Islet of Langerhans (tissue), 1 donor: ENCODE measurements at regions not wholly inside any gene's neighbourhood (a gene's known extent, or its start where the extent isn't known, plus 50 kb on each side); places are given as distances from the start of the nearest gene placed in this dataset.
A peak's percentile ranks its signal among the peaks of the same experiment; 100 is the strongest.
"Not testable (repeated sequence)": the region's sequence is repeated elsewhere in the genome, so short reads cannot be mapped to it uniquely, and the experiment has no call there.

ENCODE experiments used
- FAIRE-seq: peaks from one replicate; lab custom pipeline; 2011; peaks lifted over from hg19 to GRCh38; lab: Jason Lieb, UNC

DNA sequence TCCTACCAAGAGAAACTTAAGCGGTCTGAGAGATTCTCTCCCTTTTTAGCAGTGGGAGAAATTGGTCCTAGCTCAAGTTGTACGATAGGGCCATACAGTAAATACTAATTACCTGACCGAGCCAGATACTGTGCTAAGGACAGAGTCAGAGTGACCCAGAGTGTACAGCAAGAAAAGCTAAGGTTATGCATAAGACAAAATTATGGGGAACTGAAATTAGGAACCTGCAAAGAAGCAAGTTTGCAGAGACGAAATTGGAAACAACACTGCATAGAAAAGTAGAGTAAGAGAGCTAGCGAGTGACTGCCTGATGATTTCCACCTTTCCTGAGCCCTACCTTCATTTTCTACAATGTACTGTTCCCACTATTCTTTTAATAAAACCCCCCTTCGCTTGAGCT, 278.1 kb downstream of the NKX6-1 start:
- FAIRE-seq: no peak

DNA sequence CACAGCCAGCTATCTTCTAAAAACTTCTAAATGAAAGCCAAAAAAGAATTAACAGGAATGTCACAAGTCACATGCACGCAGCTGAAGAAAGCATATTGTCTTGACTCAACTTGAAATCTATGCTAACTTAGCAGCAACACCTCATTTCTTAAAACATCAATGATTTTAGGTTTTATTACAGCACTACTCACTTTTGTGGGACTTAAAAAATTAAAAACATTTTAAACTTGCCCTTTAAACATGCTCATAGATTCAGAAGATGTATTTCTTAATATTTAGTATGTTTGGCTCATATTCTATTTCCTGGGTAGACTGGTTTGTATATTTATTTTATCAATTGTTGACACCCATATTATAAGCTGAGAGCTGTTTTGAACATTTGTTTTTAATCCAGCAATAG, 279.4 kb downstream of the NKX6-1 start:
- FAIRE-seq: no peak

DNA sequence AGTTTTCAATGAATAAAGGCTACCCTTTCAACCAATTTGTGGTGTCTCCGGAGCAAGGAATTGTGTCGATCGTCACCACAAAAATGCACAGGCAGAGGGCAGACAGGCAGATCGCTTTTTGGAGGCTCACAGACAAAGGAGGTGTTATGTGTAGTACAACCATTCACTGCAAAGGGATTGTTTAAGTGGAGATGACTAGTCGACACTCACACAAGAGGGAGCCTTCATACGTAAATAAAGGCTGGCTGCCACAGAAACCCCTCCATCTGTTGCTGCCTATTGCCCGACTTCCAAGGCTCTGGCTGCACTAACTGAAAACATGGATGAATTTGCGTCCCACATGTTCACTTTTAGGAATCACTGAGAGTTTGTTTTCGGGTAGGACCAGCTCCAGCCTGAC, 281.1 kb downstream of the NKX6-1 start:
- FAIRE-seq: no peak

DNA sequence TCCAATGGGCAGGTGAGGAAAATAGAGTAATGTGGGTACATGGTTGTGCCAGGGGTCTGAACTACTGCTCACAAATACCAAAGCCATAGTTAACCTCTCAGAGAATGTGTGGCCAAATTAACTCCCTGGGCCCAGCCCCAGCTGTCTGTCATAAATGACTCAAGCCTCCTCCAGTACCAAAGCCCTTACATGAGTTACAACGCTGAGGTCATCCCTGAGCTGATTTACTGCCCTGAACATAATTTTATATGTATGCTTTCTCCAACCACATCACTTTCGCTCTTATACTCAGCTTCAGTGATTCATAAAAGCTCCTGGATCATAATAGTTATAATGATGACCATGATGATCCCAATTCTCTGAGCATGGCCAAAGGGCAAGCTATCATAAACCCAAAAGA, 283.9 kb downstream of the NKX6-1 start:
- FAIRE-seq: no peak

DNA sequence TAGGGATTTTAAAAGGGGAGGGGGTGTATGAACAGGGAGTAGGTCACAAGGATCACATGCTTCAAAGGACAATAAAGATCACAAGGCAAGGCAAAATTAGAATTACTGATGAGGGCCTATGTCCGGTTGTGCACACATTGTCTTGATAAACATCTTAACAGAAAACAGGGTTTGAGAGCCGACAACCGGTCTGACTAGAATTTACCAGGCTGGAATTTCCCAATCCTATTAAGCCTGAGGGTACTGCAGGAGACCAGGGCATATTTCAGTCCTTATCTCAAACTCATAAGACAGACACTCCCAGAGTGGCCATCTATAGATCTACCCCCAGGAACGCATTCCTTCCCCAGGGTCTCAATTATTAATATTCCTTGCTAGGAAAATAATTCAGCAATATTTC, 292.9 kb downstream of the NKX6-1 start:
- not testable (repeated sequence) for FAIRE-seq

DNA sequence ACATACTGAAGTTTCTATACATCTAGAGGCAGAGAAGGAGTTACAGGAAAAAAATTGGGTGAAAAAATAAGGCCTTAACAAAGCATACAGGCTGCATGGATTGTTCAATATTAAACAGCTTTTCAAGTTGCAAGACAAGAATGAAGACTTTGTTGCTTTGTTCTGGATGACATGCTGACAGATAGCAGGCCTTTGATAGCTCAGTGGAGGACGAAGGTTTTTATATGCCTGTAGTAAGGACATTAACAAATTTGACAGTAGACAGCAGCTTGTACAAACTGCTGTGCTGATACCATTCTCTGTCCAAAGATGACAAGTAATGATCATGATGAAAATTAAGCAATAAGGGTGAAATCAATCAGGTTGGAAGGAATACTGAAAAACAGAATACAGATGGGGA, 309.9 kb downstream of the NKX6-1 start:
- no peak for FAIRE-seq

DNA sequence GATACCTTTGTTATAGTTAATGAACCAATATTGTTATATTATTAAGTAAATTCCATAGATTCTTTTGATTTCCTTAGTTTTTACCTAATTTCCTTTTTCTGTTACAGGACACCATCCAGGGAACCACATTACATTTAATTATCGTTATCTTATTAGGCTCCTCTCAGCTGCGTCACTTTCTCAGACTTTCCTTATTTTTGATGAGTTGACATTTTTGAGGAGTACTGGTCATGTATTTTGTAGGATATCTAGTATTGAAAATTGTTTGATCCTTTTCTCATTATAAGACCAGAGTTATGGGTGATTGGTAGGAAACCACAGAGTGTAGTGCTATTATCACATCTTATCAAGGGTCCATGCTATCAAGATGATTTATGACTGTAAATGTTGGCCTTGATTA, 319.7 kb downstream of the NKX6-1 start:
- FAIRE-seq: no peak

DNA sequence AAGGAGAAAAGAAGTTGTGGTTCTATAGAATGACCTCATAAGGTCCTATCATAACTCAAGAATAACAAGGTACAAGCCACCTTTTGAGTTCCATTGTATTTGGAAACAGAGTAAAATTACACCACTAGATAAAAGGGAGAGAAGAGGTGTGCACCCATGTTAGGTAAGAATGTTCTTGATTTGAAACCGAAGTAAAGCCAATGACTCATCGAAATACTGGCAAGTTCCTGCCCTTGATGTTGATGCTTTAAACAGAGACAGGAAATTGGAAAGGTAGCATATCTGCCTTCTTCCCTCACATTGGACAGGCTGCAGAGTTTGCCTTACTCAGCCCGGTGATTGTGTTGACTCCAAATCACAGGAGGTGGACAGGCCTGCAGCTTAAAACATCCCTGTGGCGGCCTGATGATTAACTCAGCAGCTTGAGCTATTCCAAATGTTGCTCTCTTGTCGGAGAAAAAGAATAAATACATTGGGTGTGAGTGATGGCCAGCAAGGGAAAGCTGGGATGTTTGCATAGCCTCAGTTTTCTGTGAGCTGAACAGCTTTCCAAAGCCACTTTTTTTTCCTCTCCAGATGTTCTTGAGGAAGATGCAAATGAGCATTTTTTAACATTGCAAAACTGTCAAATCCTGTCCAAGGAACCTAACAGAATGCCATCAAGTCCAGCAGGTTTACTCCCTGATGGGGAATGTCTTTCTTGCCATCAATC, 321.1 kb downstream of the NKX6-1 start:
- FAIRE-seq: no peak

DNA sequence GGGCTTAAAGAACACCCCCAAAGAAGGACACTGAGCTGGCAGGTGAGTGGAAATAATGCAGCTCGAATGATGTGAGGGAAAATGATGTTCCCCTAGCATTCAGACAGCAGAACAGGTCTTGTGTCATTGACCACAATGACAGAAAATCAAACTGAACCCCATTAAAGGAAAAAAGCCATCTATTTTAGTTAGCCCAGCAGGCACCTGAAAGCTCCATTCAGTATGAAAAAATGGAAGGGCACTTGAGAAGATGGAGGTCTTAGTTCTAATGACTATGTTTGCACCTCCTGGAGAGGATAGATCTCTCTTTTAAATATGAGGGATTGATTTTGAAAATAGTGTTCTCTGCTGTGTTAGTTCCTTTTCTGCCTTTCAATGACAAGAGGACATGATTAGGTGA, 323.1 kb downstream of the NKX6-1 start:
- FAIRE-seq: no peak

DNA sequence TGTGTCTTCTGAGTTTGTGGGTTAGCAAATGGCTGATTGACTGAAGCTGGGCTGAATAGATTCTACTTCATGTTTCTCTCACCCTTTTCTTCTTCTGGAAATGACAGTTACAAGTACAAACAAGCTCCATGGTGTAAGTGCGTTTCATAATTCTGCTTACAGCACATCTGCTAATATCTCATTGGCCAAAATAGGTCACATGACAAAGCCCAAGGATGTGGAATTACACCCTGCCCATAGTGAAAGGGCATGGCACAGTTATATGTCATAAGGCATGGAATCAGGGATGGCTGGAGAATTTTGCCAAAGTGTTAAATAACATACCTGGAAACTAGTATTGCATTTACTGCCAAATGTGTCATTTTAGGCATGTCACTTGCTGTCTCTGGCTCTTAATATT, 327.2 kb downstream of the NKX6-1 start:
- FAIRE-seq: no peak

DNA sequence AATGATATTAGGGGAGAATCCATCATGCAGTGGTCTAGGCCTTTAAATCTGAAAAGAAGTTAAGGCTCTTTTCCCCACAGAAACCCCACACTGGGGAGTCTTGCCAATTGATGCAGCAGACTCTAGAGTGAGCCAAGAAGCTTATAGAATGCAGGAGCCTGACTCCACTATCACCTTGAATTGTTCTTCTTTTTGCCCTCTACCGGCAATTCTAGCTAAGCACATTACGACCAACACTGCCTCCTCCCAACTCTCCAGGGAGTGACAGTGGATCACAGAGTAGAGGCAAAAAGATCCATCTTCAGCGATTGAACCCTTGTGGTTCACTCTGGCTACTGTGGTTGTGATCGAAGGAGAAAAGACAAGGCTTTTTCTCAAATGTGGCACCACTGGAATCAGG, 331.5 kb downstream of the NKX6-1 start:
- FAIRE-seq: no peak

DNA sequence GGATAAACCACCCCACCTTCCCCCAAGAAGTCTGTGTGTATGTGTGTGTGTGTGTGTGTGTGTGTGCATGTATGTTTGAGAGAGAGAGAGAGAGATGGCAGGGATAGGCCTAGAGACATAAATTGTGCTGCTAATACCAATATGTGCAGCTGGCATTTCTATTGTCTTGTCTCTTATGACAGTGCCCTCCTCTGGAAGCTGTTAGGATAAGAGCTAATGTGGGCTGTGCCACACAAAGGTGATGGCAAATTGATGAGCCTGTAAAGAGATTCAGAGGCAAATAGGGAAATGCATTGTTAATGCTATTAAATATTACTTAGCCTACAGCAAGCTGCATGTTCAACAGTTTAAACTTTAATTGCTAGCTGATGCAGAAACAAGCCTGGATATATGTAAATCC, 332.0 kb downstream of the NKX6-1 start:
- no peak for FAIRE-seq

DNA sequence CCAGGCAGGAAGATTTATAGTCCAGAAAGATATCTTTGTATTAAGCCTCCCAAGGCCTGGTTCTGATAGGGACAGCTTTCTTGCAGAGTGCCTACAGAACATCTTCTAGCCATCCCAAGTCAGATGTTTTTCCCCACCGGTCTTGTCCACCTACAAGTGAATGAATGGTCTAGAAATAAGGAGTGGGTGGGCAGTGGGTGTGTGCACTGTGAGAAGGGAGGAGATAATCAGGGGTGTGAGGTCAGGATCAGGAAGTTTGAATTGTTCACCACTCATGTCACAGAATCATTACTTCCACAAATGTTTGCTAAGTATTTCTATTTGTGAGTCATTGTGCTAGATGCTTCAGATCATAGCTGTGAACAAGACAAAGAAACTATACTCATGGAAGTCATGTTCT, 332.6 kb downstream of the NKX6-1 start:
- no peak for FAIRE-seq

DNA sequence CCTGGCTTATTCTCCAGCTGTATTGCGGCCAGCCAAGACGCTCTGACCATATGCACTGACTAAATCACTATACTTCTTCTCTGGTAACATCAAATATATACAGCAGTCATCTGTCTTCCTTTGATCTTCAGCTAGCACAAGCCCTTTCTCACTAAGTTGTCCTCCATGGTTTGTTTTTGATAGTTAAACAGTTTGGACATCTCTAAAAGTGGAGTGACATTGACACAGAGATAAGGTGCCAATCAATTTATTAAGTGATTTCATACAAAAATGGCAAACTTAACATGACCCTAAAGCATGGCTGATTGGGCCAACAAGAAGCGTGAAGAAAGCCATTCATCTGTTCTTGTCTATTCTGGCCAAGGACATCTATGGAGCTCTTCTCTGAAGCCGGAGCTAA, 334.9 kb downstream of the NKX6-1 start:
- FAIRE-seq: no peak

DNA sequence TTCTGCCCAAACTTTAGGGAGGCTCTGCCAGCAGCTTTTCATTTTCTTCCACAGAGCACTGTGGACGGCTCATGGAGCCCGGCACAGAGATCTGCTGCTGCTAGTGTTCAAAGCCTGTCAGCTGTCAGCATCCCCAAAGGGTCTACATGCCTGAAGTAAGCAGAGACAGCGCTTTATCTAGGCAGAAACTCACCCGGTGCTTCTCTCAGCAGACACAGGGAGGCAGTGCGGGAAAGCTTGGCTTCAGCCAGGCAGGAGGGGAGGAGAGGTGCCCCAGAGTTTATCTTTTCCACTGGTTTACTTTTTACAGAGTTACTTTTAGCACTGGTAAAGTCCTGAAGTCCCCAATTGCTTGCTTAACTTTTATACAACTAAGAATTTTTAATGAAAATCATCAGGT, 339.3 kb downstream of the NKX6-1 start:
- FAIRE-seq: no peak

DNA sequence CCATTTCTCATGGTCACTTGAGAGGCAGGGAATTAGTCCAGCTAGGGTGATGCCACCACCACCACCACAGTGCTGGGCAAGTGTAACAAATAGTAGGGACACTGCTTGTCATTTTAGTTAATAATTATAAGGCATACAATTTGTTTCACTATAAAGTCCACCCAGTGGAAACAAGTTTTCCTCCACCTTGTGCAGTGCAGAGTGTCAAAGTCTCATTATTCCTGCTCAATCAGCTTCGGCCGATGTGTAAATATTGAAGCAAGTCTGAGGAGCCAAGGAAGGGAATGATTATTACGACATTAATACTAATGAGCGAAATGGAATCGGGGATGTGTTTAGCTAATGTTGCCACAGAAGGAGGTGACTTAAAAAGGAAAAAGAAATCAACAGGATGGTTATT, 340.4 kb downstream of the NKX6-1 start:
- FAIRE-seq: peak; percentile 95

DNA sequence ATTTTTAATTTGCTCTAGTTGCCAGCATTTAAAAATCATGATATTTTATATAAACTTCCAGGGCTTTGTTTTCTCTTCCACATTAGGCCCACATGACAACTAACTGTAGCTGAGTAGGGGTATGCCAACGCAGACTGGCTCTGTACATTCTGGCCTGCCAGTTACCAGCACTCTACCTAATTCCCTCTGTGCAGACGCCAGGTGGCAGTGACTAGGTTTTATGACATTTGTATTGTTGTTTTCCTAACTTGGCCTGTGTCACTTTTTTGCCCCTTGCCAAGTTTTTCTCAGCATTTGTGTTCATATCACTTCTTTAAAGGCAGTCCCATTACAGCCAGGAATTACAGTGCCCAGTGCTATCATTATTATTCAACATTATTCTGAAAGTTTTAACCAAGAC, 347.5 kb downstream of the NKX6-1 start:
- FAIRE-seq: no peak

DNA sequence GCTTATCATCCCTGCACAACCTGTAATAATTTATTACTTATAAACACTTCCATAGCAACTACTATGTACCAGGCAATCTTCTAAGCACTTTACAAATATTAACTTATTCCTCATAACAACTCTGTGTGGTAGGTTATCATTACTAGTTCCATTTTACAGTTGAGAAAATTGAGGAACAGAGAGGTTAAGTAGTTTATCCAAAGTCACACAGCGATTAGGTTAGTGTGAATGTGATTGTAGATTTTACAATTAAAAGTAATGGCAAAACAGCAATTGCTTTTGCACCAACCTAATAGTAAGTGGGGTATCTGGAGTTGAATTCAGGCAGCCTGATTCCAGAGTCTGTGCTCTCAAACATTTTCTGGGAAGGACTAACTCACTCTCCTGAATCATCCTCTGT, 348.9 kb downstream of the NKX6-1 start:
- FAIRE-seq: peak; percentile 13

DNA sequence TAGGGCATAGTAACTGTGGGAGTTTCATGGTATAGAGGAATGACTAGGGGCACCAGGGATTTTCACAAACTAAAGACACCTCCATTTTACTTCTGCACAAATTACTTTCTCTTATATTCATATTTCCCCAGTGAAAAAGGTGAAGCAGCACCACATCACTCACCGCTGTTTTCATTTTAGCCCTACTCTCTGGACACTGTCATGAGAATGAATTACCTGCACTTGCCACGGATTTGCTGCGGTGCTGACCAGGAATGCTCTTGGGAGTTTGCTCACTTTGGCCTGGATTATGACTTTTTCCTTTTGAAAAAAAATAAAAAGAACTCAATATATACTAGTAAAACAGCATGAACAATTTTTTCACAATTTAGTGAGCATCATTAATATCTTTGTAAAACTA, 351.3 kb downstream of the NKX6-1 start:
- FAIRE-seq: no peak

DNA sequence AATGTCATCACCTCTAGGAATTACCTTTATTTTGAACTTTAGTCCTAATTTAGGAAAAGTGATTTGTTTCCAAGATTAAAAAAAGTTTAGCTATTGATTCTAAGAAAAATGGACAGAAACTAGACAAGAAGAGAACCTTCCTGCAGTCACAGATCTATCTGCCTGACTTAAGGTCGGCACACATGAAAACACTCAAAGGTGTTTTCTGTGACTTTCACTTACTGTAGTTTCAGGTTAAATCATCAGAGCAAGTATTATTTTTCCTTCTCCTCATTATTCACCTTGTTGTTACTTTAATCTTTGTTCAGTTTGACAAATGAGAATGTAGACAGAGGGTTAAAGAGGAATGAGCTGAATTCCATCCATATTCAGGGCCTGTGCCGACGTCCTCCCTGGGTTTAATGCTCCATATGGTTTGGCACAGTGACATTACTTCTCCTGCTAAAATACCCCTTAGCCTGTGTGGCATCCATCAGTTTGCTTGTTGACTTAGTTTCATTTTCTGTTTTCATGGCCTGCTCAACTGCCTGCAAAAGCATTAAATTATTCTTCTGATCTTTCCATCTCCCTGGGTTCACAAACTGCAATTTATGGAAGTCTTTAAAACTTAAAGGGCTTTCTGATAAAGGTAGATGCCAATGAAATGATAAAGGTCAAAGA, 352.7 kb downstream of the NKX6-1 start:
- FAIRE-seq: no peak

DNA sequence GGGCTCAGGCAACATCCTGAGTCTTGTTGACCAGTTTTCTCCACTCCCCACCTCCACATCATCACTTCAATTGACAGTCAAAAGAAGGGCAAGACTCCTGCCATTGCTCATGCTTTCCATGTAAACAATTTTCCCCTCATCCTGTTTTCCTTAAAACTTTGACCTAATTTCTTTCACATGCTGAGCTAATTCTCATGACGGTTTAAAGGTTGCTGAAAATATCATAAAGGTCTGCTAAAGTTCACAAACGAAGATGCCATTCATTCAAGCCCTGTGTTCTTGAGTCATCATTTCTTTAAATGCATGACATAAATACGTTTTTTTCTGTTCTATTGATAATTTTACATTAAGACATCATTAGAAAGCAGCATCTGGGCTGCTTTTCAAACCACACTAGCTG, 353.9 kb downstream of the NKX6-1 start:
- no peak for FAIRE-seq

DNA sequence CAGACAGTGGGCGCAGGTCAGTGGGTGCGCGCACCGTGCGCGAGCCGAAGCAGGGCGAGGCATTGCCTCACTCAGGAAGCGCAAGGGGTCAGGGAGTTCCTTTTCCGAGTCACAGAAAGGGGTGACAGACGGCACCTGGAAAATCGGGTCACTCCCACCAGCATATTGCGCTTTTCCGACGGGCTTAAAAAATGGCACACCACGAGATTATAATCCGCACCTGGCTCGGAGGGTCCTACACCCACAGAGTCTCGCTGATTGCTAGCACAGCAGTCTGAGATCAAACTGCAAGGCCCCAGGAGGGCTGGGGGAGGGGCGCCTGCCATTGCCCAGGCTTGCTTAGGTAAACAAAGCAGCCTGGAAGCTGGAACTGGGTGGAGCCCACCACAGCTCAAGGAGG, 372.2 kb downstream of the NKX6-1 start:
- not testable (repeated sequence) for FAIRE-seq

DNA sequence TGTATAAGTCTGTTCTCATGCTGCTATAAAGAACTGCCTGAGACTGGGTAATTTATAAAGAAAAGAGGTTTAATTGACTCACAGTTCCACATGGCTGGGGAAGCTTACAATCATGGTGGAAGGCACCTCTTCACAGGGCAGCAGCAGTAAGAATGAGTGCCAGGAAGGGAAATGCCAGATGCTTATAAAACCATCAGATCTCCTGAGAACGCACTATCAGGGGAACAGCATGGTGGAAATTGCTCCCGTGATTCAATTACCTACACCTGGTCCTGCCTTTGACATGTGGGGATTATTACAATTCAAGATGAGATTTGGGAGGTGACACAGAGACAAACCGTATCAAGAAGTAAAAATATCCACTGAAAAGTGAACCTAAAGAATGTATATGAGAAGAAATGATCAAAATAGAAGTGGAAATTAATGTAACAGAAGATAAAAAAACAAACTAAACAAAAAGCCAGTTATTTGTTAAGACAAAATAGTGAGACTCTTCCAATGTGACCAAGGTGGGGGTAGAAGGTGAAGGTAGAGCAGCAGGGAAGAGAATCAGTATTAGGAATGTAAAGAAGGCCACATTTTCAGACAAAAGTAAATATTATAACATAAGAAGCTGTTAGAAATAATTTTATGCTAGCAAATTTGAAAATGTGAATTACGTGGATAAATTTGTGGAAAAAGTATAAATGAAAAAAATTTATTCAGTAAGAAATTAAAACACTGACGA, 372.9 kb downstream of the NKX6-1 start:
- FAIRE-seq: no peak

DNA sequence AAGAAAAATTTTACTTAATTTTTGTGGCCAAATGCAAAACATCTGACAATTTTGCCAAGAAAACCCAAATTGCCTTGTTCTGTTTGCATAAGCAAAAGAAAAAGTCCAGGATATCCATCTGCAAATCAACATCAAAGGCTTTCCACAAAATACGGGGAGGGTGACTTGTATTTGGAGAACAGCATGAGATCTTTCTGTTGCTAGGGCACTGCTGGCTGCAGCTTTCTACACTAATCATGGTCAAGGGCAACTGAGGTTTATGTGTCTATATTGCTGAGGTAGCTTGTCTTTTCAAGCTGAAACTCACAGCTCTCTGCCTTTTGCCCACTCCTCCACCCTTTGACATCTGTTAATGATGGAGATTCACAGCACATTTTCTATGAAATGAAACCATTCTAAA, 389.1 kb downstream of the NKX6-1 start:
- peak; percentile 97 for FAIRE-seq
